ENCODE measurements at regions not wholly inside any gene's neighbourhood (a gene's known extent, or its start where the extent isn't known, plus 50 kb on each side); places are given as distances from the start of the nearest gene placed in this dataset.
"Not testable (repeated sequence)": the region's sequence is repeated elsewhere in the genome, so short reads cannot be mapped to it uniquely, and the experiment has no call there.

GRCh38 chr18:10249270-10249669 lies 205.2 kb upstream of the APCDD1 start:
- DNase-seq (ENCODE audit: low read depth), result no peak

GRCh38 chr18:10249801-10250200 lies 204.6 kb upstream of the APCDD1 start:
- no peak for DNase-seq (ENCODE audit: low read depth)

- DNase-seq (ENCODE audit: low read depth), result peak; percentile 41
Observed at GRCh38 chr18:10252494-10252893, 201.9 kb upstream of the APCDD1 start.

- DNase-seq (ENCODE audit: low read depth), result no peak
Observed at GRCh38 chr18:10252952-10253705, 201.3 kb upstream of the APCDD1 start.

GRCh38 chr18:10256276-10256675 lies 198.2 kb upstream of the APCDD1 start:
- not testable (repeated sequence) for DNase-seq (ENCODE audit: low read depth)

- DNase-seq (ENCODE audit: low read depth), result no peak
Observed at GRCh38 chr18:10258836-10259474, 195.5 kb upstream of the APCDD1 start.

- no peak for DNase-seq (ENCODE audit: low read depth)
Observed at GRCh38 chr18:10259901-10260300, 194.5 kb upstream of the APCDD1 start.

GRCh38 chr18:10261344-10262276 lies 192.8 kb upstream of the APCDD1 start:
- DNase-seq (ENCODE audit: low read depth), result peak; percentile 34

- DNase-seq (ENCODE audit: low read depth), result no peak
Observed at GRCh38 chr18:10262566-10262965, 191.9 kb upstream of the APCDD1 start.

- DNase-seq (ENCODE audit: low read depth), result no peak
Observed at GRCh38 chr18:10264260-10264659, 190.2 kb upstream of the APCDD1 start.

GRCh38 chr18:10265560-10266333 lies 188.7 kb upstream of the APCDD1 start:
- no peak for DNase-seq (ENCODE audit: low read depth)

GRCh38 chr18:10266334-10266590 lies 188.2 kb upstream of the APCDD1 start:
- DNase-seq (ENCODE audit: low read depth), result no peak

GRCh38 chr18:10269261-10269660 lies 185.2 kb upstream of the APCDD1 start:
- no peak for DNase-seq (ENCODE audit: low read depth)

GRCh38 chr18:10270151-10270571 lies 184.3 kb upstream of the APCDD1 start:
- DNase-seq (ENCODE audit: low read depth), result no peak

GRCh38 chr18:10271481-10271880 lies 183.0 kb upstream of the APCDD1 start:
- peak; percentile 16 for DNase-seq (ENCODE audit: low read depth)

- no peak for DNase-seq (ENCODE audit: low read depth)
Observed at GRCh38 chr18:10274301-10274700, 180.1 kb upstream of the APCDD1 start.

GRCh38 chr18:10275486-10275885 lies 178.9 kb upstream of the APCDD1 start:
- no peak for DNase-seq (ENCODE audit: low read depth)

- no peak for DNase-seq (ENCODE audit: low read depth)
Observed at GRCh38 chr18:10278265-10278664, 176.2 kb upstream of the APCDD1 start.

GRCh38 chr18:10279471-10279870 lies 175.0 kb upstream of the APCDD1 start:
- no peak for DNase-seq (ENCODE audit: low read depth)

GRCh38 chr18:10279905-10280644 lies 174.4 kb upstream of the APCDD1 start:
- DNase-seq (ENCODE audit: low read depth), result no peak

GRCh38 chr18:10284540-10285282 lies 169.7 kb upstream of the APCDD1 start:
- DNase-seq (ENCODE audit: low read depth), result no peak
